ENCODE measurements at regions not wholly inside any gene's neighbourhood (a gene's known extent, or its start where the extent isn't known, plus 50 kb on each side); places are given as distances from the start of the nearest gene placed in this dataset.

DNA sequence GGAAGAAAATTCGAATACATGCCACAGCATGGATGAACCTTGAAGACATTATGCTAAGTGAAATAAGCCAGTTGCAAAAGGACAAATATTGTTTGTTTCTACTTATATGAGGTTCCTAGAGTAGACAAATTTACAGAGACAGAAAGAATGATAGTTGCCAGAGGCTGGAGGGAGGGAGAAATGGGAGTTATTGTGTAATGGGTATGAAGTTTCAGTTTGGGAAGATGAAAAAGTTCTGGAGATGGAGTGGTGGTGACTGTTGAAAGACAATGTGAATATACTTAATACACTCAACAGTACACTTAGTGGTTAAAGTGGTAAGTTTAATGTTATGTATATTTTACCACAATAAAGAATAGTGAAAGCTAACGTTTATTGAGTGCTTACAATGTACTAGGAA, 99.6 kb upstream of the SLC44A1 start:
- TF ChIP-seq, protein P1, sequence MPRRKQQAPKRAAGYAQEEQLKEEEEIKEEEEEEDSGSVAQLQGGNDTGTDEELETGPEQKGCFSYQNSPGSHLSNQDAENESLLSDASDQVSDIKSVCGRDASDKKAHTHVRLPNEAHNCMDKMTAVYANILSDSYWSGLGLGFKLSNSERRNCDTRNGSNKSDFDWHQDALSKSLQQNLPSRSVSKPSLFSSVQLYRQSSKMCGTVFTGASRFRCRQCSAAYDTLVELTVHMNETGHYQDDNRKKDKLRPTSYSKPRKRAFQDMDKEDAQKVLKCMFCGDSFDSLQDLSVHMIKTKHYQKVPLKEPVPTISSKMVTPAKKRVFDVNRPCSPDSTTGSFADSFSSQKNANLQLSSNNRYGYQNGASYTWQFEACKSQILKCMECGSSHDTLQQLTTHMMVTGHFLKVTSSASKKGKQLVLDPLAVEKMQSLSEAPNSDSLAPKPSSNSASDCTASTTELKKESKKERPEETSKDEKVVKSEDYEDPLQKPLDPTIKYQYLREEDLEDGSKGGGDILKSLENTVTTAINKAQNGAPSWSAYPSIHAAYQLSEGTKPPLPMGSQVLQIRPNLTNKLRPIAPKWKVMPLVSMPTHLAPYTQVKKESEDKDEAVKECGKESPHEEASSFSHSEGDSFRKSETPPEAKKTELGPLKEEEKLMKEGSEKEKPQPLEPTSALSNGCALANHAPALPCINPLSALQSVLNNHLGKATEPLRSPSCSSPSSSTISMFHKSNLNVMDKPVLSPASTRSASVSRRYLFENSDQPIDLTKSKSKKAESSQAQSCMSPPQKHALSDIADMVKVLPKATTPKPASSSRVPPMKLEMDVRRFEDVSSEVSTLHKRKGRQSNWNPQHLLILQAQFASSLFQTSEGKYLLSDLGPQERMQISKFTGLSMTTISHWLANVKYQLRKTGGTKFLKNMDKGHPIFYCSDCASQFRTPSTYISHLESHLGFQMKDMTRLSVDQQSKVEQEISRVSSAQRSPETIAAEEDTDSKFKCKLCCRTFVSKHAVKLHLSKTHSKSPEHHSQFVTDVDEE (CRISPR knock-in tag; IDR thresholded peaks at IDR 0.05) = no peak
- no peak for TF ChIP-seq ESRRG (CRISPR knock-in tag; IDR thresholded peaks at IDR 0.05)
- TF ChIP-seq ZNF565 (CRISPR knock-in tag; conservative IDR thresholded peaks at IDR 0.05; ENCODE audit: low read depth) = no peak
- TF ChIP-seq ISL1 (CRISPR knock-in tag; IDR thresholded peaks at IDR 0.05) = no peak
- TF ChIP-seq ZNF70 (CRISPR knock-in tag; IDR thresholded peaks at IDR 0.05) = no peak
- no peak for ATAC-seq

DNA sequence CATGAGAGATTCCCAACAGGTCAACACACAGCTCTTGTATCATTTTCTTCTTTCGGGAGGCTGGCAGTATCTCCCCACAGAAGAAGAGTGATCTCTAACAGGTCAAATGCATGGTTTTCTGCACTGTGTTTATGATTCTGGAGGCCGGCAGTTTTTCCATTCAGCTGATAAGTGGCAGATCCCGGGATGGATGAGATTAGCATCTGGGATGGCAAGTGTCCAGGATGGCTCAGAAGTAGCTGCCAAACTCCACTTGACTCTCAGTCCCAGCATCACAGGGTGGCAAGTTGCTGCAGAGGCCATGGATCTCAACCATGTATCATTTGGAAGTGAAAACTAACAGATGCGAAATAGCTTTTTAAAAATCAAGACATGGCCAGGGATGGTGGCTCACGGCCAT, 97.8 kb upstream of the SLC44A1 start:
- TF ChIP-seq TCF4 (CRISPR knock-in tag; IDR thresholded peaks at IDR 0.05; ENCODE audit: borderline replicate concordance) (peak; percentile 44), ZFP3 (CRISPR knock-in tag; IDR thresholded peaks at IDR 0.05) (no peak)
- peak; percentile 46 for ATAC-seq

DNA sequence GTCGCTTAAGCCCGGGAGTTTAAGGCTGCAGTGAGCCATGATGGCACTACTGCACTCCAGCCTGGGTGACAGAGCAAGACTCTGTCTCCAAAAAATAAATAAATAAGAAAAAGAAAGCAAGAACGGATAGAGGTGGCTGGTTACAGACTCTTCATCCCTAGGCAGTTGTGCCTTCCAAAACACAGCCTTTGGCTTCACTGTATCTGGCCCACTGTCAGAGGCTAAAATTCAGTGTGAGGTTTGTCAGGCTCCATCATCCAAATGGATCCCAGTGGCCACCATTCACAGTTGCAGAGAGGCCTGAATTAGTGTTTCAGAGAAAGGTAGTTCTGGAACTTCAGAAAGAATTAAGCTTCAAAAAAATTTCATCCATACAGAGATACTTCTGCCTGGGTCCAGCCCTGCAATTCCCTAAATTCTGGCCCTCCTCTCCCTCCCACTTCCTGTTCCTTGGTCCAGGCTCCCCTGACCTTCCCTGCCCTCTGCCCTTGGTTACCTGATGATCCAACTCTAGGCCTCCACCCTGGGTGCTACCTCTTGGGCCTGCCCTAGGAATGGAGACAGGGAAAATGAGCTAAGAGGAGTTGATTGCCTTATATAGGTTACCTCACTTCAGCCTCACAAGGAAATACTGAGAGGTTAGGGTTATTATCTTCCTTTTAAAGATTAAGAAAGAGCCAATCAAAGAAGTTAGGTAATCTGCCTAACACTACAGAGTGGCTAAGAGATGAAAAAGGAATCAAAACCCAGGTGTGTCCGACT, 97.2 kb upstream of the SLC44A1 start:
- no peak; the same call in 2 of the 3 replicates for ATAC-seq
- TF ChIP-seq, protein P2, sequence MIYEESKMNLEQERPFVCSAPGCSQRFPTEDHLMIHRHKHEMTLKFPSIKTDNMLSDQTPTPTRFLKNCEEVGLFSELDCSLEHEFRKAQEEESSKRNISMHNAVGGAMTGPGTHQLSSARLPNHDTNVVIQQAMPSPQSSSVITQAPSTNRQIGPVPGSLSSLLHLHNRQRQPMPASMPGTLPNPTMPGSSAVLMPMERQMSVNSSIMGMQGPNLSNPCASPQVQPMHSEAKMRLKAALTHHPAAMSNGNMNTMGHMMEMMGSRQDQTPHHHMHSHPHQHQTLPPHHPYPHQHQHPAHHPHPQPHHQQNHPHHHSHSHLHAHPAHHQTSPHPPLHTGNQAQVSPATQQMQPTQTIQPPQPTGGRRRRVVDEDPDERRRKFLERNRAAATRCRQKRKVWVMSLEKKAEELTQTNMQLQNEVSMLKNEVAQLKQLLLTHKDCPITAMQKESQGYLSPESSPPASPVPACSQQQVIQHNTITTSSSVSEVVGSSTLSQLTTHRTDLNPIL (CRISPR knock-in tag; IDR thresholded peaks at IDR 0.05; ENCODE audit: low read depth) = no peak
- no peak for TF ChIP-seq SNAI2 (CRISPR knock-in tag; IDR thresholded peaks at IDR 0.05)
- TF ChIP-seq ZNF8 (CRISPR knock-in tag; IDR thresholded peaks at IDR 0.05) = no peak
- TF ChIP-seq ZFP3 (CRISPR knock-in tag; IDR thresholded peaks at IDR 0.05) = no peak
- no peak for TF ChIP-seq BACH2 (CRISPR knock-in tag; IDR thresholded peaks at IDR 0.05; ENCODE audit: borderline replicate concordance)
- TF ChIP-seq TCF4 (CRISPR knock-in tag; IDR thresholded peaks at IDR 0.05; ENCODE audit: borderline replicate concordance) = no peak
- TF ChIP-seq PPARA (CRISPR knock-in tag; IDR thresholded peaks at IDR 0.05; ENCODE audit: borderline replicate concordance) = no peak
- TF ChIP-seq, protein P3, sequence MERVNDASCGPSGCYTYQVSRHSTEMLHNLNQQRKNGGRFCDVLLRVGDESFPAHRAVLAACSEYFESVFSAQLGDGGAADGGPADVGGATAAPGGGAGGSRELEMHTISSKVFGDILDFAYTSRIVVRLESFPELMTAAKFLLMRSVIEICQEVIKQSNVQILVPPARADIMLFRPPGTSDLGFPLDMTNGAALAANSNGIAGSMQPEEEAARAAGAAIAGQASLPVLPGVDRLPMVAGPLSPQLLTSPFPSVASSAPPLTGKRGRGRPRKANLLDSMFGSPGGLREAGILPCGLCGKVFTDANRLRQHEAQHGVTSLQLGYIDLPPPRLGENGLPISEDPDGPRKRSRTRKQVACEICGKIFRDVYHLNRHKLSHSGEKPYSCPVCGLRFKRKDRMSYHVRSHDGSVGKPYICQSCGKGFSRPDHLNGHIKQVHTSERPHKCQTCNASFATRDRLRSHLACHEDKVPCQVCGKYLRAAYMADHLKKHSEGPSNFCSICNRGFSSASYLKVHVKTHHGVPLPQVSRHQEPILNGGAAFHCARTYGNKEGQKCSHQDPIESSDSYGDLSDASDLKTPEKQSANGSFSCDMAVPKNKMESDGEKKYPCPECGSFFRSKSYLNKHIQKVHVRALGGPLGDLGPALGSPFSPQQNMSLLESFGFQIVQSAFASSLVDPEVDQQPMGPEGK (CRISPR knock-in tag; IDR thresholded peaks at IDR 0.05; ENCODE audit: borderline replicate concordance) = no peak
- no peak for TF ChIP-seq OSR1 (CRISPR knock-in tag; IDR thresholded peaks at IDR 0.05)
- TF ChIP-seq, protein P4, sequence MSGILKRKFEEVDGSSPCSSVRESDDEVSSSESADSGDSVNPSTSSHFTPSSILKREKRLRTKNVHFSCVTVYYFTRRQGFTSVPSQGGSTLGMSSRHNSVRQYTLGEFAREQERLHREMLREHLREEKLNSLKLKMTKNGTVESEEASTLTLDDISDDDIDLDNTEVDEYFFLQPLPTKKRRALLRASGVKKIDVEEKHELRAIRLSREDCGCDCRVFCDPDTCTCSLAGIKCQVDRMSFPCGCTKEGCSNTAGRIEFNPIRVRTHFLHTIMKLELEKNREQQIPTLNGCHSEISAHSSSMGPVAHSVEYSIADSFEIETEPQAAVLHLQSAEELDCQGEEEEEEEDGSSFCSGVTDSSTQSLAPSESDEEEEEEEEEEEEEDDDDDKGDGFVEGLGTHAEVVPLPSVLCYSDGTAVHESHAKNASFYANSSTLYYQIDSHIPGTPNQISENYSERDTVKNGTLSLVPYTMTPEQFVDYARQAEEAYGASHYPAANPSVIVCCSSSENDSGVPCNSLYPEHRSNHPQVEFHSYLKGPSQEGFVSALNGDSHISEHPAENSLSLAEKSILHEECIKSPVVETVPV (CRISPR knock-in tag; IDR thresholded peaks at IDR 0.05) = no peak
- TF ChIP-seq ARNTL (CRISPR knock-in tag; IDR thresholded peaks at IDR 0.05; ENCODE audit: borderline replicate concordance, low read depth) = no peak

DNA sequence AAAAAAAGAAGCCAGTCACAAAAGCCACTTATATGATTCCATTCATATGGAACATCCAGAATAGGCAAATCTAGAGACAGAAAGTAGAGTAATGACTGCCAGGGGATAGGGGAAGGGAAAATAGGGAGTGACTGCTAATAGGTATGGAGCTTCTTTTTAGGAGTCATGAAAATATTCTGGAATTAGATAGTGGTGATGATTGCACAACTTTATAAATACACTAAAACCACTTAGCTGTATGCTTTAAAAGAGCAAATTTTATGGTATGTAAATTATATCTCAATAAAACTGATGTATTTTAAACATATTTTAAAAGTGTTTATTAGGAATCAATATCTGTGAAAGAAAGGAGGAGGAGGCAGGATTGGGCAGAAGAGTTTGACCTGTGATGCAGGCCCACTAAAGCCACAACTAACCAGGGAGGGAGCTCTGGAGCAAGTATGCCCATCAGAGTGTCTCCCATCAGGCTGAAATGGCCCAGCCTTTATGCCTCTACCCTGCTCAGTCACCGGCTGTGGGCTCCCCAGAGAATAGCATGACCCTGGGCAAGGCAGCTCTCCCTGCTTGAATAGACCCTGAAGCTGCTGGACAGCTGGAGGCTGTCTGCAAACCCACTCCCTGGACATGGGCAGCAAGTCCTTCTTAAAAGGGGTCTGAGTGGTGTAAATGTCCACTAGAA, 96.0 kb upstream of the SLC44A1 start:
- peak; percentile 47 for ATAC-seq
- TF ChIP-seq, protein P3 (CRISPR knock-in tag; IDR thresholded peaks at IDR 0.05; ENCODE audit: borderline replicate concordance) = no peak
- no peak for TF ChIP-seq SNAI2 (CRISPR knock-in tag; IDR thresholded peaks at IDR 0.05)
- TF ChIP-seq BACH2 (CRISPR knock-in tag; IDR thresholded peaks at IDR 0.05; ENCODE audit: borderline replicate concordance) = no peak
- no peak for TF ChIP-seq RARB (CRISPR knock-in tag; IDR thresholded peaks at IDR 0.05)
- TF ChIP-seq TOX (CRISPR knock-in tag; IDR thresholded peaks at IDR 0.05; ENCODE audit: borderline replicate concordance) = no peak
- no peak for TF ChIP-seq ZC3H10 (CRISPR knock-in tag; IDR thresholded peaks at IDR 0.05)
- TF ChIP-seq, protein P1 (CRISPR knock-in tag; IDR thresholded peaks at IDR 0.05) = no peak
- TF ChIP-seq, protein P2 (CRISPR knock-in tag; IDR thresholded peaks at IDR 0.05; ENCODE audit: low read depth) = no peak
- no peak for TF ChIP-seq ZNF70 (CRISPR knock-in tag; IDR thresholded peaks at IDR 0.05)
